ENCODE measurements at regions not wholly inside any gene's neighbourhood (a gene's known extent, or its start where the extent isn't known, plus 50 kb on each side); places are given as distances from the start of the nearest gene placed in this dataset.

GRCh38 chr2:43031471-43032212, 194.8 kb downstream of the ZFP36L2 start:
- no peaks in the 10 kb centered on the region for H3K9me3 ChIP-seq
- H3K4me3 ChIP-seq = no peak overlapping the region
- no peaks in the 10 kb centered on the region for H3K27me3 ChIP-seq
- peak overlapping the region; percentile 38 to 85 (median 76) for H3K27ac ChIP-seq
- peaks cover 8 to 39% (median 13%) of the 10 kb centered on the region in 4 donors for H3K4me1 ChIP-seq
- no peak for DNase-seq (ENCODE audit: low spot score in 2 of 2)
- WGBS, 2 donors = 77 to 86% methylated on average over 9 of the region's 9 CpGs
- H3K36me3 ChIP-seq = no peaks in the 10 kb centered on the region
- TF ChIP-seq POLR2A (IDR thresholded peaks at IDR 0.05) (no peak), CTCF (IDR thresholded peaks at IDR 0.05) (no peak), EP300 (IDR thresholded peaks at IDR 0.05) (no peak)

- H3K27ac ChIP-seq = peak overlapping the region in 1 of 4 donors; percentile 84
- H3K4me1 ChIP-seq = peaks cover 8 to 48% (median 15%) of the 10 kb centered on the region in 4 donors
- no peak for DNase-seq (ENCODE audit: low spot score in 2 of 2)
- H3K9me3 ChIP-seq = no peaks in the 10 kb centered on the region
- no peaks in the 10 kb centered on the region for H3K36me3 ChIP-seq
- TF ChIP-seq CTCF (IDR thresholded peaks at IDR 0.05) = no peak
- TF ChIP-seq EP300 (IDR thresholded peaks at IDR 0.05) = no peak
- no peak for TF ChIP-seq POLR2A (IDR thresholded peaks at IDR 0.05)
- H3K27me3 ChIP-seq = no peaks in the 10 kb centered on the region
- no peak overlapping the region for H3K4me3 ChIP-seq
- 90 to 93% methylated on average over 10 of the region's 10 CpGs for WGBS, 2 donors
Observed at GRCh38 chr2:43030551-43031307, 195.7 kb downstream of the ZFP36L2 start.

GRCh38 chr2:43029186-43029585, 197.2 kb downstream of the ZFP36L2 start:
- 87 to 97% methylated on average over 3 of the region's 3 CpGs for WGBS, 2 donors
- TF ChIP-seq CTCF (IDR thresholded peaks at IDR 0.05) = no peak
- no peak for TF ChIP-seq POLR2A (IDR thresholded peaks at IDR 0.05)
- no peak for TF ChIP-seq EP300 (IDR thresholded peaks at IDR 0.05)
- Histone ChIP-seq H3K27me3 (no peaks in the 10 kb centered on the region), H3K9me3 (no peaks in the 10 kb centered on the region), H3K36me3 (no peaks in the 10 kb centered on the region), H3K4me3 (no peak overlapping the region), H3K4me1 (peaks cover 8 to 63% (median 30%) of the 10 kb centered on the region in 4 donors), H3K27ac (no peak overlapping the region)
- DNase-seq (ENCODE audit: low spot score in 2 of 2) = no peak

- H3K27ac ChIP-seq = peak overlapping the region in 1 of 4 donors; percentile 80
Observed at GRCh38 chr2:43028188-43028587, 198.2 kb downstream of the ZFP36L2 start.

More at GRCh38 chr2:43028188-43028587, 198.2 kb downstream of the ZFP36L2 start:
- peaks cover 8 to 73% (median 32%) of the 10 kb centered on the region in 4 donors for H3K4me1 ChIP-seq
- no peaks in the 10 kb centered on the region for H3K36me3 ChIP-seq
- 72 to 79% methylated on average over 6 of the region's 6 CpGs for WGBS, 2 donors
- no peak for DNase-seq (ENCODE audit: low spot score in 2 of 2)
- TF ChIP-seq POLR2A (IDR thresholded peaks at IDR 0.05) (no peak), CTCF (IDR thresholded peaks at IDR 0.05) (no peak), EP300 (IDR thresholded peaks at IDR 0.05) (no peak)
- H3K4me3 ChIP-seq = no peak overlapping the region
- H3K9me3 ChIP-seq = no peaks in the 10 kb centered on the region
- H3K27me3 ChIP-seq = no peaks in the 10 kb centered on the region

Data from tibial nerve (tissue), 4 donors.